HEK293 (cell line): ENCODE measurements at regions not wholly inside any gene's neighbourhood (a gene's known extent, or its start where the extent isn't known, plus 50 kb on each side); places are given as distances from the start of the nearest gene placed in this dataset.

Experiments used
- CTCF ChIA-PET: fragments of 350-600 bp; formaldehyde crosslinking; extraction: SDS; loops from one replicate; lab custom pipeline; 2021; ENCODE audit warnings: antibody characterized with exemption; lab: Yijun Ruan, JAX
- POLR2A ChIA-PET: fragments of 300-600 bp; formaldehyde crosslinking; extraction: SDS; loops from one replicate; lab custom pipeline; 2020; ENCODE audit warnings: antibody characterized with exemption, inconsistent platforms; lab: Yijun Ruan, JAX
- H3K27ac ChIP-seq: fragments of 200-500 bp; sonication (Bioruptor generic); 2 replicates; pipeline ENCODE4 v1.5.1; 2014; ENCODE audit warnings: low read depth, low read length, control low read depth, inconsistent platforms; ENCODE audit errors: extremely low read depth
- H3K36me3 ChIP-seq, 2 experiments: fragments of 200-500 bp in 1 of 2; sonication (Bioruptor generic) in 1 of 2; 1 replicate in 1 of 2; 2 replicates in 1 of 2; pipeline ENCODE4 v1.5.1; 2014 to 2017; ENCODE audit warnings: inconsistent platforms in 2 of 2, low read length in 2 of 2; ENCODE audit not compliant: control insufficient read depth in 2 of 2, insufficient read depth in 1 of 2
- H3K4me1 ChIP-seq: fragments of 200-500 bp; sonication (Bioruptor generic); 2 replicates; pipeline ENCODE4 v1.5.1; 2014; ENCODE audit warnings: mild to moderate bottlenecking, low read length, inconsistent platforms; ENCODE audit not compliant: control insufficient read depth, insufficient read depth
- H3K4me3 ChIP-seq: 2 replicates; pipeline ENCODE4 v1.5.1; 2011; ENCODE audit warnings: low read depth, mild to moderate bottlenecking, control low read depth, low read length, moderate library complexity
- H3K9me3 ChIP-seq: fragments of 200-500 bp; sonication (Bioruptor generic); 2 replicates; pipeline ENCODE4 v1.5.1; 2014; ENCODE audit warnings: low read depth, low read length, inconsistent platforms; ENCODE audit not compliant: control insufficient read depth, insufficient read depth
- BCL11B ChIP-seq: fragments of 450-650 bp; formaldehyde crosslinking; IDR thresholded peaks from 2 replicates; pipeline ENCODE4 v1.5.1; 2016; ENCODE audit warnings: low read depth, missing biosample characterization, missing genetic modification characterization
- EGR2 ChIP-seq: fragments of 450-650 bp; formaldehyde crosslinking; IDR thresholded peaks from 2 replicates; pipeline ENCODE4 v1.5.1; 2016; ENCODE audit warnings: low read depth, missing biosample characterization, missing genetic modification characterization
- GLI2 ChIP-seq: fragments of 450-650 bp; formaldehyde crosslinking; IDR thresholded peaks from 2 replicates; pipeline ENCODE4; 2017; ENCODE audit warnings: missing biosample characterization, missing genetic modification characterization, low read depth, borderline replicate concordance
- GLIS2 ChIP-seq: fragments of 450-650 bp; formaldehyde crosslinking; IDR thresholded peaks from 2 replicates; pipeline ENCODE4 v1.5.1; 2016; ENCODE audit warnings: missing biosample characterization, missing genetic modification characterization
- HIC1 ChIP-seq: fragments of 450-650 bp; formaldehyde crosslinking; IDR thresholded peaks from 2 replicates; pipeline ENCODE4 v1.5.1; 2016; ENCODE audit warnings: missing biosample characterization, missing genetic modification characterization
- INSM2 ChIP-seq: fragments of 450-650 bp; formaldehyde crosslinking; IDR thresholded peaks from 2 replicates; pipeline ENCODE4 v1.5.1; 2016; ENCODE audit warnings: missing biosample characterization, missing genetic modification characterization
- PATZ1 ChIP-seq: fragments of 450-650 bp; formaldehyde crosslinking; IDR thresholded peaks from 2 replicates; pipeline ENCODE4 v1.5.1; 2016; ENCODE audit warnings: missing biosample characterization, missing genetic modification characterization
- PRDM2 ChIP-seq: fragments of 450-650 bp; formaldehyde crosslinking; IDR thresholded peaks from 2 replicates; pipeline ENCODE4 v1.5.1; 2016; ENCODE audit warnings: missing biosample characterization, missing genetic modification characterization, borderline replicate concordance
- SCRT1 ChIP-seq: fragments of 450-650 bp; formaldehyde crosslinking; IDR thresholded peaks from 2 replicates; pipeline ENCODE4 v1.5.1; 2016; ENCODE audit warnings: missing biosample characterization, missing genetic modification characterization, borderline replicate concordance
- SP3 ChIP-seq: fragments of 450-650 bp; formaldehyde crosslinking; IDR thresholded peaks from 2 replicates; pipeline ENCODE4 v1.5.1; 2016; ENCODE audit warnings: missing biosample characterization, missing genetic modification characterization
- ZFP69B ChIP-seq: fragments of 450-650 bp; formaldehyde crosslinking; IDR thresholded peaks from 2 replicates; pipeline ENCODE4 v1.5.1; 2016; ENCODE audit warnings: missing biosample characterization, missing genetic modification characterization
- ZNF132 ChIP-seq: fragments of 450-650 bp; formaldehyde crosslinking; IDR thresholded peaks from 2 replicates; pipeline ENCODE4 v1.5.1; 2017; ENCODE audit warnings: missing biosample characterization, missing genetic modification characterization, borderline replicate concordance
- ZNF138 ChIP-seq: fragments of 450-650 bp; formaldehyde crosslinking; IDR thresholded peaks from 2 replicates; pipeline ENCODE4 v1.5.1; 2016; ENCODE audit warnings: missing biosample characterization, missing genetic modification characterization, borderline replicate concordance
- ZNF155 ChIP-seq: fragments of 450-650 bp; formaldehyde crosslinking; IDR thresholded peaks from 2 replicates; pipeline ENCODE4 v1.5.1; 2016; ENCODE audit warnings: missing biosample characterization, missing genetic modification characterization
- ZNF175 ChIP-seq: fragments of 450-650 bp; formaldehyde crosslinking; IDR thresholded peaks from 2 replicates; pipeline ENCODE4 v1.5.1; 2016; ENCODE audit warnings: missing biosample characterization, missing genetic modification characterization
- ZNF433 ChIP-seq: fragments of 450-650 bp; formaldehyde crosslinking; IDR thresholded peaks from 2 replicates; pipeline ENCODE4 v1.5.1; 2016; ENCODE audit warnings: missing biosample characterization, missing genetic modification characterization, low read depth
- ZNF449 ChIP-seq: fragments of 450-650 bp; formaldehyde crosslinking; IDR thresholded peaks from 2 replicates; pipeline ENCODE4 v1.5.1; 2017; ENCODE audit warnings: missing biosample characterization, mild to moderate bottlenecking, missing genetic modification characterization, moderate library complexity
- ZNF596 ChIP-seq: fragments of 450-650 bp; IDR thresholded peaks from 2 replicates; pipeline ENCODE4 v1.5.0; 2018; ENCODE audit warnings: missing biosample characterization, mild to moderate bottlenecking, missing genetic modification characterization, moderate library complexity
- ZNF704 ChIP-seq: fragments of 450-650 bp; formaldehyde crosslinking; IDR thresholded peaks from 2 replicates; pipeline ENCODE4 v1.5.1; 2016; ENCODE audit warnings: missing biosample characterization, missing genetic modification characterization
- ZNF747 ChIP-seq: fragments of 450-650 bp; formaldehyde crosslinking; IDR thresholded peaks from 2 replicates; pipeline ENCODE4 v1.5.1; 2016; ENCODE audit warnings: missing biosample characterization, missing genetic modification characterization

GRCh38 chr2:236767941-236768340 lies 198.3 kb downstream of the ACKR3 start (continued):
- no peak for TF ChIP-seq PATZ1
- no peak for TF ChIP-seq ZNF704 (tag by site-specific recombination)
- no peak for TF ChIP-seq GLI2

GRCh38 chr2:236768393-236769140 lies 198.9 kb downstream of the ACKR3 start:
- 0 out of 2 replicates have a peak, but pooled peaks cover 3% of the 10 kb centered on the region for H3K4me1 ChIP-seq
- ChIA-PET CTCF (interaction anchor here (0.7 to 1.9 kb wide), 3 partner anchors 14 to 51 kb away, joined by 3 to 4 read pairs (median 3); no protein-coding TSS in a partner anchor), POLR2A (interaction anchor here (1.5 kb wide), 1 partner anchor 23 kb away, joined by 4 read pairs; no protein-coding TSS in a partner anchor)
- no peak overlapping the region for H3K27ac ChIP-seq
- H3K9me3 ChIP-seq, result no peaks in the 10 kb centered on the region
- H3K4me3 ChIP-seq, result no peak overlapping the region
- no peaks in the 10 kb centered on the region for H3K36me3 ChIP-seq
- TF ChIP-seq SP3, result no peak
- TF ChIP-seq ZNF138 (tag by site-specific recombination), result no peak
- TF ChIP-seq ZNF155 (tag by site-specific recombination), result no peak
- no peak for TF ChIP-seq ZNF596 (tag by site-specific recombination)
- TF ChIP-seq BCL11B (tag by site-specific recombination), result no peak
- no peak for TF ChIP-seq EGR2 (tag by site-specific recombination)
- no peak for TF ChIP-seq ZNF433 (tag by site-specific recombination)
- no peak for TF ChIP-seq ZFP69B (tag by site-specific recombination)
- TF ChIP-seq GLIS2 (tag by site-specific recombination), result no peak
- no peak for TF ChIP-seq PRDM2 (tag by site-specific recombination)
- TF ChIP-seq ZNF132 (tag by site-specific recombination), result no peak
- no peak for TF ChIP-seq INSM2 (tag by site-specific recombination)
- no peak for TF ChIP-seq ZNF449 (tag by site-specific recombination)
- no peak for TF ChIP-seq SCRT1 (tag by site-specific recombination)
- TF ChIP-seq ZNF175 (tag by site-specific recombination), result no peak
- TF ChIP-seq ZNF747 (tag by site-specific recombination), result no peak
- TF ChIP-seq HIC1, result no peak
